Thyroid gland (tissue), 4 donors: ENCODE measurements at regions not wholly inside any gene's neighbourhood (a gene's known extent, or its start where the extent isn't known, plus 50 kb on each side); places are given as distances from the start of the nearest gene placed in this dataset.

ENCODE experiments used
- DNase-seq, 2 donors: peaks; one replicate each; pipeline ENCODE4 v3.0.0-alpha.2; 2019
- H3K27ac ChIP-seq, 3 donors: fragments of 200-600 bp; sonication (generic); 1 replicate in 2 of 3; 2 replicates in 1 of 3; pipeline ENCODE4 v1.5.1; 2016 to 2019; ENCODE audit warnings: mild to moderate bottlenecking in 1 of 3, moderate library complexity in 1 of 3
- H3K27me3 ChIP-seq: fragments of 200-600 bp; sonication (generic); one replicate; pipeline ENCODE4 v1.5.1; 2019
- H3K36me3 ChIP-seq, 2 donors: fragments of 200-600 bp; sonication (generic); one replicate each; pipeline ENCODE4 v1.5.1; 2016 to 2019
- H3K4me1 ChIP-seq, 2 donors: fragments of 200-600 bp; sonication (generic); one replicate each; pipeline ENCODE4 v1.5.1; 2017 to 2019
- H3K4me3 ChIP-seq, 3 donors: fragments of 200-600 bp; sonication (generic); replicated peaks in 1 of 3; 1 replicate in 2 of 3; 2 replicates in 1 of 3; pipeline ENCODE4 v1.5.1; 2016; ENCODE audit warnings: mild to moderate bottlenecking in 1 of 3
- H3K9me3 ChIP-seq: fragments of 200-600 bp; sonication (generic); one replicate; pipeline ENCODE4 v1.5.1; 2017
- POLR2A ChIP-seq, 2 donors: fragments of 450-650 bp; IDR thresholded peaks; one replicate each; pipeline ENCODE4 v1.6.1; 2017; ENCODE audit warnings: antibody characterized with exemption in 2 of 2, mild to moderate bottlenecking in 2 of 2, moderate library complexity in 1 of 2
- WGBS, 2 donors: methylation state at CpG; one replicate each; pipeline ENCODE4 v1.1.5; 2017; 5-methylcytosine and 5-hydroxymethylcytosine counted together
- intact Hi-C: fragments of 100-400 bp; cut with DNase I; formaldehyde crosslinking; loops from one replicate; pipeline ENCODE4 v1.15.1; 2023
- TF ChIP-seq, protein P1 (sequence below), 6 experiments: fragments of 200-600 bp in 3 of 6; fragments of 450-650 bp in 3 of 6; sonication (generic) in 3 of 6; IDR thresholded peaks; one replicate each; pipeline ENCODE4 v1.5.1; 2016 to 2019; ENCODE audit warnings: antibody characterized with exemption in 6 of 6, mild to moderate bottlenecking in 2 of 6, inconsistent platforms in 1 of 6, moderate library complexity in 1 of 6

DNA sequence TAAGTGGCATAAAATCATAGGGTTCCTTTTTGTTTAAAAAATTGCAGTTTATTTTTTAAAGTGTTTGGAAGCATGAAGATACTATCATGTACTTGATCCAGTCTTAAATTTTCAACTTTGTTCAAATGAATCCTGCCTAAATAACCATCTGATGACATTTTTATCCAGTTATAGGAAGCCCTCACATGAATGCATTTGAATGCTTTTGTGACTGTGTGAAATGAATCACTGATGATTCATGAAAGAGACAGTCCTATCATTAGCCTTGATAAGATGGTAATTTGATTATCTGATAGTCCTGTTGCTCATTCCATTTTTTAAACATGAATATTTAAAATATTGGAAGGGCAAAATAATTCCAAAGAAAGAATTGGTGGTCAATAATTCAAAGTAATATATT is 401.9 kb upstream of the ROBO2 start:
- TF ChIP-seq, protein P1, sequence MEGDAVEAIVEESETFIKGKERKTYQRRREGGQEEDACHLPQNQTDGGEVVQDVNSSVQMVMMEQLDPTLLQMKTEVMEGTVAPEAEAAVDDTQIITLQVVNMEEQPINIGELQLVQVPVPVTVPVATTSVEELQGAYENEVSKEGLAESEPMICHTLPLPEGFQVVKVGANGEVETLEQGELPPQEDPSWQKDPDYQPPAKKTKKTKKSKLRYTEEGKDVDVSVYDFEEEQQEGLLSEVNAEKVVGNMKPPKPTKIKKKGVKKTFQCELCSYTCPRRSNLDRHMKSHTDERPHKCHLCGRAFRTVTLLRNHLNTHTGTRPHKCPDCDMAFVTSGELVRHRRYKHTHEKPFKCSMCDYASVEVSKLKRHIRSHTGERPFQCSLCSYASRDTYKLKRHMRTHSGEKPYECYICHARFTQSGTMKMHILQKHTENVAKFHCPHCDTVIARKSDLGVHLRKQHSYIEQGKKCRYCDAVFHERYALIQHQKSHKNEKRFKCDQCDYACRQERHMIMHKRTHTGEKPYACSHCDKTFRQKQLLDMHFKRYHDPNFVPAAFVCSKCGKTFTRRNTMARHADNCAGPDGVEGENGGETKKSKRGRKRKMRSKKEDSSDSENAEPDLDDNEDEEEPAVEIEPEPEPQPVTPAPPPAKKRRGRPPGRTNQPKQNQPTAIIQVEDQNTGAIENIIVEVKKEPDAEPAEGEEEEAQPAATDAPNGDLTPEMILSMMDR (IDR thresholded peaks at IDR 0.05) = no peak
- no peak for TF ChIP-seq POLR2A (IDR thresholded peaks at IDR 0.05)
- no peaks in the 10 kb centered on the region for H3K36me3 ChIP-seq
- DNase-seq = no peak
- intact Hi-C loops = no loop called here
- H3K27me3 ChIP-seq = no peaks in the 10 kb centered on the region
- no peak overlapping the region for H3K4me3 ChIP-seq
- no peaks in the 10 kb centered on the region for H3K9me3 ChIP-seq
- no peak overlapping the region for H3K27ac ChIP-seq
- H3K4me1 ChIP-seq = no peaks in the 10 kb centered on the region

DNA sequence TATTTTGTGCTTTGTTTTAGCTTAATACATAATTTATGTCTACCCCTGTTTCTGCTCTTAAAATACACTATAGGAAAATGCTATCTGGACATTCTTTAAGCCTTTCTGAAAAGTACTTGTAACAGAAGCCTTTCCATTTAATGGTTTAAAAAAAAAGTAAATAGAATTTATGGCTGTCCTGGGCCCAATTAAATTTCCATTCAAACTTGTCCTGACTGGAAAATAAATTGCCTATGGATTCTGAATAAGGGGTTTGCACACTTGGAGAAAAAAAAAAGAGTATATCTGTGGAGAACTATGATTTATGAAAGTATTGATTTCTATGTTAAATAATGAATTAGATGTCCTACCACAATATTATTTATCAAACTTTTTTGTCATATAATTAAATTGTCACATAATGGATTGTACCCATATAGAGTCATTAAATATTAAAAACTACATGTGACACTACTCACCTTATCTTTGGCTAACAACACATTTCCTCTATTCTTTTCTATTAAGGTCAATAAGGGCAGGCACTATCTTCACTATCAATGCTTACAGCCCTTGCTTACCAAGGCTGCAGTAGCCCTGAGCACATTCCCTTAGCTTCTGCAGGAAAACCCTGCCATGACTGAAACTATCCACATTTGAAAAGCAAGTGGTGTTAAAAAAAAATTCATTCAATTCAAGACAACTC is 396.1 kb upstream of the ROBO2 start:
- Histone ChIP-seq H3K27ac (no peak overlapping the region), H3K36me3 (no peaks in the 10 kb centered on the region), H3K27me3 (no peaks in the 10 kb centered on the region), H3K4me1 (no peaks in the 10 kb centered on the region), H3K9me3 (no peaks in the 10 kb centered on the region), H3K4me3 (no peak overlapping the region)
- intact Hi-C loops = no loop called here
- TF ChIP-seq, protein P1 (IDR thresholded peaks at IDR 0.05) = no peak
- no peak for TF ChIP-seq POLR2A (IDR thresholded peaks at IDR 0.05)
- DNase-seq = no peak

DNA sequence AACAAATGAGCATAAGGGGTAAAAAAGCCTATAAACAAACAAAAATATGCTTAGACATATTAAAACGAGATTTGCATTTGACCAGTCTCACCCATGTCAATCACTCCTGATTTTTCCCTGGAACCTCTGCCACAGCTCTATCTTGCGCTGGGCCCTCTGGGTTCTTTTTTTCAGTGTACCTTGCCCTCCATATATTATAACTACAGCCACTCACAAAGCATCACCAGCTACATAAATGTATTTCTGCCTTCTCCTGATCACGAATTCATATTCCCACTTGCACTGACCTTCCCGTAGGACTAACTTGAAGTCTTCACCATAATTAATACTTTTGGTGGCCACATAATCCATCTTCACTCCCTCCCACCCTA is 395.6 kb upstream of the ROBO2 start:
- no peaks in the 10 kb centered on the region for H3K4me1 ChIP-seq
- no peak overlapping the region for H3K4me3 ChIP-seq
- H3K27ac ChIP-seq = no peak overlapping the region
- 56 to 82% methylated on average over 4 of the region's 4 CpGs for WGBS, 2 donors
- no peak for TF ChIP-seq POLR2A (IDR thresholded peaks at IDR 0.05)
- TF ChIP-seq, protein P1 (IDR thresholded peaks at IDR 0.05) = no peak
- H3K27me3 ChIP-seq = no peaks in the 10 kb centered on the region
- no peak for DNase-seq
- intact Hi-C loops = no loop called here
- H3K9me3 ChIP-seq = no peaks in the 10 kb centered on the region
- H3K36me3 ChIP-seq = no peaks in the 10 kb centered on the region

DNA sequence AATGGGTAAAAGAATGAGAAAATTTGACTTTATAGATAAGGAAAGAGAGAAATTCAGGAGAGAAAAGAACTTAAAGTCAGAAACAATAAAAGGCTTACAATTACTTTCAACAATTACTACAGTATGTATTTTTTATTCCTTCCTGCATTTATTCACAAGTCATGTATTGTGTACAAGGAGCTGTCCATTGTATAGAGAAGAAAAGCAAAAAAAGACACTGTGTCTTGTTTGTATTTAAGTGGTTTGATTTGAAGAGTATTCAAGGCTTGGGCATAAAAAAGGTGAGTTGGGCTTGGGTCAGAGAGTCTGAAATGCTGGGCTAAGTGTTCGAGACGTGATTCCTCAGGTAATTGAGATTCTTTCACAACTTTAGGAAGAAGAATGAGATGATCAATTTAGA is 394.2 kb upstream of the ROBO2 start:
- no peaks in the 10 kb centered on the region for H3K9me3 ChIP-seq
- no peaks in the 10 kb centered on the region for H3K36me3 ChIP-seq
- intact Hi-C loops = no loop called here
- H3K4me3 ChIP-seq = no peak overlapping the region
- H3K4me1 ChIP-seq = no peaks in the 10 kb centered on the region
- TF ChIP-seq POLR2A (IDR thresholded peaks at IDR 0.05) = no peak
- TF ChIP-seq, protein P1 (IDR thresholded peaks at IDR 0.05) = no peak
- H3K27ac ChIP-seq = no peak overlapping the region
- 87 to 93% methylated on average over 2 of the region's 2 CpGs for WGBS, 2 donors
- DNase-seq = no peak
- no peaks in the 10 kb centered on the region for H3K27me3 ChIP-seq

DNA sequence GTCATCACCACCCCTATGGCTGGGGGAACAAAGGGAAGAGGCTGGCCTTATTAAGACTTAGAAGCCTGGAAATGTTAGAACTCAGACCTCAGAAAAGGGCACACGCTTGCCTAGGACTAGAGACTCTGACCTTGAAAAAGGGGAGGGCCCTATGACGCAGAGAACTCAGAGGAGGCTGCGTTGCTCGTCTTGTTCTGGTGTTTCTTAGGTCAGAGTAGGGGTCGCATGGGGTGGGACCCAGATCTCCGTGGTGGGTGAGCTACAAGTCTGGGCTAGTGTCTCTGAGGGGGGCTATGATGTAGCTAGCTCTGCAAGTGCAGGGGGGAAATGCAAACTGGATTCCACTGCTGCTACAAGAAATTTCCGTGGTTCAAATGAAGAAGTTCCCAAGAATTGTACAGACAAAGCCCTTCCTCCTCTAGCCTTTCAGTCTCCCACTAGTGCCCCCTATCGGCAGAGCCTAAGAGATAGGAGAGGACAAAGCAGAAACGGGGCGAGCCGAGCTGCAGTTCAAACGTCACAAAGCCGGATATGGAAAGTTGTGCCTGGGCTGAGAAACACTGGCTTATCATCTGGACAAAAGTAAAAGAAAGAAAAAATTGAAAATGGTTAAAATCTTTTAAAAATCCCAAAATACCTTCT is 392.9 kb upstream of the ROBO2 start:
- Histone ChIP-seq H3K27me3 (no peaks in the 10 kb centered on the region), H3K4me3 (no peak overlapping the region), H3K36me3 (no peaks in the 10 kb centered on the region), H3K27ac (no peak overlapping the region), H3K9me3 (no peaks in the 10 kb centered on the region), H3K4me1 (no peaks in the 10 kb centered on the region)
- WGBS, 2 donors = 79 to 82% methylated on average over 13 of the region's 13 CpGs
- intact Hi-C loops = no loop called here
- TF ChIP-seq, protein P1 (IDR thresholded peaks at IDR 0.05) = no peak
- TF ChIP-seq POLR2A (IDR thresholded peaks at IDR 0.05) = no peak
- DNase-seq = no peak
